BE2C (cell line): ENCODE measurements at regions not wholly inside any gene's neighbourhood (a gene's known extent, or its start where the extent isn't known, plus 50 kb on each side); places are given as distances from the start of the nearest gene placed in this dataset.

Experiments used
- DNase-seq: peaks from one replicate; pipeline ENCODE4 v3.0.0-alpha.2; 2020
- H3K27me3 ChIP-seq: fragments of 250-450 bp; sonication (Bioruptor Pico); 2 replicates; pipeline ENCODE4 v1.5.1; 2020; ENCODE audit warnings: mild to moderate bottlenecking
- H3K36me3 ChIP-seq: fragments of 250-450 bp; sonication (Bioruptor Pico); 2 replicates; pipeline ENCODE4 v1.5.1; 2020; ENCODE audit warnings: mild to moderate bottlenecking
- H3K4me1 ChIP-seq: fragments of 250-450 bp; sonication (Bioruptor Pico); 2 replicates; pipeline ENCODE4 v1.5.1; 2020
- H3K4me3 ChIP-seq: 2 replicates; pipeline ENCODE4 v1.5.1; 2011; ENCODE audit warnings: low read depth, low read length
- H3K9me3 ChIP-seq: fragments of 250-450 bp; sonication (Bioruptor Pico); 2 replicates; pipeline ENCODE4 v1.5.1; 2020
- TF ChIP-seq, protein P1 (sequence below): IDR thresholded peaks from 2 replicates; pipeline ENCODE4 v1.5.1; 2012; ENCODE audit warnings: mild to moderate bottlenecking, low read depth, low read length

GRCh38 chr9:126159430-126160060 lies 167.1 kb upstream of the MVB12B start:
- Histone ChIP-seq H3K4me1 (no peaks in the 10 kb centered on the region; the same call in 1 of the 2 replicates), H3K27me3 (no peaks in the 10 kb centered on the region), H3K9me3 (no peaks in the 10 kb centered on the region), H3K4me3 (no peak overlapping the region), H3K36me3 (no peaks in the 10 kb centered on the region)
- no peak for DNase-seq
- TF ChIP-seq, protein P1, sequence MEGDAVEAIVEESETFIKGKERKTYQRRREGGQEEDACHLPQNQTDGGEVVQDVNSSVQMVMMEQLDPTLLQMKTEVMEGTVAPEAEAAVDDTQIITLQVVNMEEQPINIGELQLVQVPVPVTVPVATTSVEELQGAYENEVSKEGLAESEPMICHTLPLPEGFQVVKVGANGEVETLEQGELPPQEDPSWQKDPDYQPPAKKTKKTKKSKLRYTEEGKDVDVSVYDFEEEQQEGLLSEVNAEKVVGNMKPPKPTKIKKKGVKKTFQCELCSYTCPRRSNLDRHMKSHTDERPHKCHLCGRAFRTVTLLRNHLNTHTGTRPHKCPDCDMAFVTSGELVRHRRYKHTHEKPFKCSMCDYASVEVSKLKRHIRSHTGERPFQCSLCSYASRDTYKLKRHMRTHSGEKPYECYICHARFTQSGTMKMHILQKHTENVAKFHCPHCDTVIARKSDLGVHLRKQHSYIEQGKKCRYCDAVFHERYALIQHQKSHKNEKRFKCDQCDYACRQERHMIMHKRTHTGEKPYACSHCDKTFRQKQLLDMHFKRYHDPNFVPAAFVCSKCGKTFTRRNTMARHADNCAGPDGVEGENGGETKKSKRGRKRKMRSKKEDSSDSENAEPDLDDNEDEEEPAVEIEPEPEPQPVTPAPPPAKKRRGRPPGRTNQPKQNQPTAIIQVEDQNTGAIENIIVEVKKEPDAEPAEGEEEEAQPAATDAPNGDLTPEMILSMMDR = no peak

DNA sequence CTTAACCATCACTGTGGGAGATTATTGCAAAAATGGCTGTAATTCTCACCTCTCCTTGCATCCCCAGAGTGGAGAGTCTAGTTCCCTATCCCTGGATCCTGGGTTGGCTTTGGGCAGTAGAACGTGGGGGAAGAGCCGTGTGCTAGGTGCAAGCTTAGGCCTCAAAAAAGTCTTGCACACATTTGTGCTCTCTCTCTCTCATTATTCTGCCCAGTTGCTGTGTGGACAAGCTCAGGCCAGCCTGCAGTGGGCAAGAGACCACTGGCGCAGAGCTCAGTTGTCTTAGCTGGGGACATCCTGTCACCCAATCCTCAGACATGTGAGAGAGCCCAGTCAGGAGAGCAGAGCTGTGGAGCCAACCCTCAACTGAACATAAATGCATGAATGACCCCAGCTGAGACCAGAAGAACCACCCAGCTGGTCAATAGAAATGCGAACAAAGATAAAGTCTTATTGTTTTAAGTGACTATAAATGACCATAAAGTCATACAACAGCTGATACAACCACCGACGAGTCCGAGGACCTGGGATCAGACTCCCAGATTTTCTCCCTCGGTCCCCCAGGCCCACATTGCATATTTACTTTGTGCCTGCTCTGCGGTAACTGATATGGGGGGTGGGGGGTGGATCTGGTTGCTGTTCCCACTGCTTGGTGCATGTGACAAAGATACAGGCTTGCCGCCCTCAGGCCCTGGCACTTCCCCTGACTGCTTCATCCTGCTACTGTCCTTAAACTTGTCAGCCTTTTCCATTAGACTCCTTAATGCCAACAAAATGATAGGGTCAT lies 166.4 kb upstream of the MVB12B start:
- no peak for DNase-seq
- H3K4me1 ChIP-seq = no peaks in the 10 kb centered on the region; the same call in 1 of the 2 replicates
- no peaks in the 10 kb centered on the region for H3K36me3 ChIP-seq
- no peaks in the 10 kb centered on the region for H3K9me3 ChIP-seq
- TF ChIP-seq, protein P1 = no peak
- no peaks in the 10 kb centered on the region for H3K27me3 ChIP-seq
- H3K4me3 ChIP-seq = no peak overlapping the region

DNA sequence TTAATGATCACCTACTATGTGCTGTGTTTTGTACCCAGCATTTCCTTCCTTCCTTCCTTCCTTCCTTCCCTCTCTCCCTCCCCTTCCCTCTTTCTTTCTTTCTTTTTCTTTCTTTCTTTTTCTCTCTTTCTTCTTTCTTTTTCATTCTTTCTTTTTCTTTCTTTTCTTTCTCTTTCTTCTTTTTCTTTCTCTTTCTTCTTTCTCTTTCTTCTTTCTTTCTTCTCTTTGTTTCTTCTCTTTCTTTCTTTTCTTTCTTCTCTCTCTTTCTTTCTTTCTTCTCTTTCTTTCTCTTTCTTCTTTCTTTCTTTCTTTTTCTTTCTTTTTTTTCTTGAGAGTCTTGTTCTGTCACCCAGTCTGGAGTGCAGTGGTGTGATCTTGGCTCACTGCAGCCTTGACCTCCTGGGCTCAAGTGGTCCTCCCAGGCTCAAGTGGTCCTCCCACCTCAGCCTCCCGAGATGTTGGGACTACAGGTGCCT lies 165.7 kb upstream of the MVB12B start:
- no peaks in the 10 kb centered on the region for H3K9me3 ChIP-seq

GRCh38 chr9:126162611-126163381 lies 163.8 kb upstream of the MVB12B start:
- H3K4me3 ChIP-seq = no peak overlapping the region
- no peaks in the 10 kb centered on the region for H3K4me1 ChIP-seq
- H3K27me3 ChIP-seq = no peaks in the 10 kb centered on the region
- no peaks in the 10 kb centered on the region for H3K36me3 ChIP-seq
- no peak for DNase-seq
- TF ChIP-seq, protein P1 = no peak
- H3K9me3 ChIP-seq = no peaks in the 10 kb centered on the region

More for the DNA sequence above, 165.7 kb upstream of the MVB12B start:
- Histone ChIP-seq H3K4me1 (no peaks in the 10 kb centered on the region; the same call in 1 of the 2 replicates), H3K27me3 (no peaks in the 10 kb centered on the region), H3K36me3 (no peaks in the 10 kb centered on the region), H3K4me3 (no peak overlapping the region)
- TF ChIP-seq, protein P1 = no peak
- DNase-seq = no peak

DNA sequence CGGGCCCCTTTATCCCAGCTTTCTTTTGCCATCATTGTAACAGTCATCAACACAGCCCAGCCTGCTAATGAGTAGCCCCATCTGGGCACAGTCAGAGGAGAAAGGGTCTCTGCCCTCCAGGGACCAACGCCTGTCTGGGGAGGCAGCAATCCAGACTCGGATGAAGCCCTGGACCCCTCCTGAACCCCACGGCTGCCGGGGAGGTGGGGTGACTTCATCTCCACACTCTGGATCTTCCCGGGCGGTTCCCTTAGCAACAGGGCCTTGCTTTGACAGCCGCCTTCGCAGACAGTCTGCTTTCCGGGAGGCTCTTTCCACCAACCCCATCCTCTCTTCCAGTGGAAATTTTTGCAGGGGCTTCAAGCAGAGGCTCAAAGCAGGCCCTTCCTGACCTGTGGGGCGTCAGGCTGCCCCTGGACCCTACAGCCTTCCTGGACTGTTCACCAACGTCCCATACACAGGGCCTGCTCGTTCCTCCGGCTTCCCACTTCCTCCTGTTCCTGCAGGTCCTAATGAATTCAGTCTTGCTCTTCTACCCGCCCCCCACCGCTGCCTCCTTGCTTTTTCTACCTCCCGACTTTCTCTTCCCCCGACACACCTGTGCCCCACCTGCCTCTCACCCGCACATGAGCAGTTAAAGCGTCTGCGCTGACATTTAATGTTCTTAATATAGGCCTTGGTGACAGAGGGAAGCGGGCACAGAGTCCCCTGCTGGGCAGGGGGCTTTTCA lies 161.7 kb upstream of the MVB12B start:
- TF ChIP-seq, protein P1 = no peak
- Histone ChIP-seq H3K4me1 (no peaks in the 10 kb centered on the region; the same call in 1 of the 2 replicates), H3K36me3 (no peaks in the 10 kb centered on the region), H3K4me3 (no peak overlapping the region), H3K27me3 (no peaks in the 10 kb centered on the region), H3K9me3 (no peaks in the 10 kb centered on the region)
- no peak for DNase-seq
